BE2C (cell line): ENCODE measurements at regions not wholly inside any gene's neighbourhood (a gene's known extent, or its start where the extent isn't known, plus 50 kb on each side); places are given as distances from the start of the nearest gene placed in this dataset.
"Not testable (repeated sequence)": the region's sequence is repeated elsewhere in the genome, so short reads cannot be mapped to it uniquely, and the experiment has no call there.

ENCODE experiments used
- DNase-seq: peaks from one replicate; pipeline ENCODE4 v3.0.0-alpha.2; 2020
- H3K27me3 ChIP-seq: fragments of 250-450 bp; sonication (Bioruptor Pico); 2 replicates; pipeline ENCODE4 v1.5.1; 2020; ENCODE audit warnings: mild to moderate bottlenecking
- H3K36me3 ChIP-seq: fragments of 250-450 bp; sonication (Bioruptor Pico); 2 replicates; pipeline ENCODE4 v1.5.1; 2020; ENCODE audit warnings: mild to moderate bottlenecking
- H3K4me1 ChIP-seq: fragments of 250-450 bp; sonication (Bioruptor Pico); 2 replicates; pipeline ENCODE4 v1.5.1; 2020
- H3K4me3 ChIP-seq: 2 replicates; pipeline ENCODE4 v1.5.1; 2011; ENCODE audit warnings: low read depth, low read length
- H3K9me3 ChIP-seq: fragments of 250-450 bp; sonication (Bioruptor Pico); 2 replicates; pipeline ENCODE4 v1.5.1; 2020
- CTCF ChIP-seq: IDR thresholded peaks from 2 replicates; pipeline ENCODE4 v1.5.1; 2012; ENCODE audit warnings: mild to moderate bottlenecking, low read depth, low read length

GRCh38 chr6:4340544-4340943, 205.2 kb upstream of the ECI2 start:
- Histone ChIP-seq H3K4me1 (no peaks in the 10 kb centered on the region), H3K27me3 (0 out of 2 replicates have a peak, but pooled peaks cover 3% of the 10 kb centered on the region), H3K9me3 (no peaks in the 10 kb centered on the region), H3K4me3 (no peak overlapping the region), H3K36me3 (no peaks in the 10 kb centered on the region)
- no peak for TF ChIP-seq CTCF
- no peak for DNase-seq

- no peak for TF ChIP-seq CTCF
- DNase-seq, result no peak
- Histone ChIP-seq H3K4me3 (no peak overlapping the region), H3K36me3 (no peaks in the 10 kb centered on the region), H3K27me3 (0 out of 2 replicates have a peak, but pooled peaks cover 3% of the 10 kb centered on the region), H3K4me1 (no peaks in the 10 kb centered on the region), H3K9me3 (no peaks in the 10 kb centered on the region)
Observed at GRCh38 chr6:4338884-4339283, 203.5 kb upstream of the ECI2 start.

GRCh38 chr6:4336778-4337442, 201.5 kb upstream of the ECI2 start:
- DNase-seq, result no peak
- TF ChIP-seq CTCF, result no peak
- Histone ChIP-seq H3K27me3 (0 out of 2 replicates have a peak, but pooled peaks cover 3% of the 10 kb centered on the region), H3K4me3 (no peak overlapping the region), H3K9me3 (no peaks in the 10 kb centered on the region), H3K36me3 (no peaks in the 10 kb centered on the region), H3K4me1 (no peaks in the 10 kb centered on the region)

GRCh38 chr6:4336084-4336483, 200.7 kb upstream of the ECI2 start:
- no peaks in the 10 kb centered on the region for H3K36me3 ChIP-seq
- TF ChIP-seq CTCF, result no peak
- H3K4me3 ChIP-seq, result no peak overlapping the region
- H3K4me1 ChIP-seq, result no peaks in the 10 kb centered on the region
- H3K27me3 ChIP-seq, result 0 out of 2 replicates have a peak, but pooled peaks cover 3% of the 10 kb centered on the region
- no peak for DNase-seq
- no peaks in the 10 kb centered on the region for H3K9me3 ChIP-seq

GRCh38 chr6:4334158-4334740, 198.9 kb upstream of the ECI2 start:
- H3K4me3 ChIP-seq, H3K4me1 ChIP-seq, H3K36me3 ChIP-seq, H3K9me3 ChIP-seq, DNase-seq, H3K27me3 ChIP-seq: not testable (repeated sequence)

GRCh38 chr6:4327841-4328240, 192.5 kb upstream of the ECI2 start:
- Histone ChIP-seq H3K36me3 (no peaks in the 10 kb centered on the region), H3K4me3 (no peak overlapping the region), H3K9me3 (no peaks in the 10 kb centered on the region), H3K4me1 (no peaks in the 10 kb centered on the region), H3K27me3 (no peaks in the 10 kb centered on the region)
- no peak for DNase-seq
- no peak for TF ChIP-seq CTCF
